ENCODE measurements at regions not wholly inside any gene's neighbourhood (a gene's known extent, or its start where the extent isn't known, plus 50 kb on each side); places are given as distances from the start of the nearest gene placed in this dataset.
A peak's percentile ranks its signal among the peaks of the same experiment; 100 is the strongest.

DNA sequence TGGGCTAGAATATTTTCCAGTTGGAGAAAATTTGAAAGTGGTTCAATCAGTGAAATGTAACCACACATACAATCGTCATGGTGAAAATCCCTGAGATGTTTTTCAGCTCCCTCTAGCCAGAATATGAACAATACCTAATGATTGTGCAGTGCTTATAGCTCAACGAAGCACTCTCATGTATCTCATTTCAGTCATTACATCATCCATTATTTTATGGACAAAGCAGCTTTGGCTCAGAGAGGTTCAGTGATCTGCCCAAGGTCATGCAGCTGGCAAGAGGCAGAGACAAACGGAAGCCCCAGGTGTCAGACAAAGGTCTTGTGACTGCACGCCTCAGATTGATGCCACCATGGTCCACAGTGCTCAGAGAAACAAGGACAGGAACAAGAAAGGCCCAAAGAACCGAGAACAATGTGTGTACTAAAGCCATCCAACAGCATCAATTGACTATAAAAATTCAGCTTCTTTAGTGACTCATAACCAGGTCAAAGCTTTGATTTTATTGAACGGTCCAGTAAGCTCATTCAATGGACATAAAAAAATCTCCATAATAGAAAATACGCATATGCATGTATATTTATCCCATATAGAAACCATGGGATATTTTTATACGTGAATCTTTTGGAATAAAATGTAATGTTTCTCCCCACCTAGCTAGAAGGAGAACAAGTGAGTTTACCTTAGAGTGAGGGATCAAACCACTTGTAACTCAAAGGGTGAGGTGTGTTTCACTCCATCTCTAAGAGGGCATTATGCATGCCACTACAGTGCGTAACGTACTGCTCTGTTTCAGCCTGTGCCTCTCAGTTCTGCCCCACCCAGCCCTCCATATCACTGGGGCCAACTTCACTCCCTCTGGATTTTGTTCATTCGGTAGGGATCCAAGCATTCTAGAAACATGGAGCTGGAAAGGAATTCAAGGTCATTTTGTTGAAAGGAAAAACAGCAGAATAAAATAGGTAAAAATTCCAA, 141.8 kb downstream of the GRIN2B start:
- WGBS, 2 donors: 72 to 81% methylated on average over 11 of the region's 11 CpGs

DNA sequence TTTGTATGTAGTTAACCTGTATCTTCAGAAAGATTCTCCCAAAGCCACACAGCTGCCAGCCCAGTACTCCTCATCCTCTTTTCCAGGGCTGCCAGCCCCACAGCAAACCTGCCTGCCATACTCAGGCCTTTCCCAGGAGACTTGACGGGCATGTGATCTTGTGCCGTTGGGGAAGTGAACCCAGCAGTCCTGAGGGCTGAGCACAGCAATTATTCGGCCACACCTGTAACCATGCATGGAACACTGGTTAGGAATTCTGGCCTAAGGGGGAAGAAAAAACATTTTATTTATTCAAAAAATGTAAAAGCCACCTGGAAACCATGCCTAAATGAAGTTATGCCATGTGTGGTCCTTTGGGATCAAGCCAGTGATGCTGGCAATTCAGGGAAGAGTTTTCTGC, 145.3 kb downstream of the GRIN2B start:
- DNase-seq: no peak
- Histone ChIP-seq H3K27me3 (ENCODE audit: control insufficient read depth in 3 of 3, insufficient read depth in 3 of 3, low read length in 2 of 3) (peaks cover 0 to 3% (median 0%) of the 10 kb centered on the region in 3 donors), H3K4me3 (no peak overlapping the region), H3K9ac (ENCODE audit: insufficient read depth in 1 of 2, low read length in 2 of 2) (no peak overlapping the region), H3K9me3 (ENCODE audit: control insufficient read depth in 4 of 4, insufficient read depth in 3 of 4, low read length in 3 of 4) (no peaks in the 10 kb centered on the region), H3K4me1 (ENCODE audit: control insufficient read depth in 5 of 5, insufficient read depth in 5 of 5, low read length in 5 of 5) (no peaks in the 10 kb centered on the region), H3K27ac (ENCODE audit: low read depth in 1 of 2, low read length in 1 of 2) (no peak overlapping the region), H3K36me3 (ENCODE audit: control insufficient read depth in 4 of 4, insufficient read depth in 4 of 4, low read length in 4 of 4) (no peaks in the 10 kb centered on the region)
- WGBS, 2 donors: 65 to 85% methylated on average over 3 of the region's 3 CpGs
- no peak for TF ChIP-seq CTCF (IDR thresholded peaks at IDR 0.05; ENCODE audit: control extremely low read depth, extremely low read depth)
- ATAC-seq (ENCODE audit: insufficient read depth, low FRiP score): no peak

More for the DNA sequence above, 141.8 kb downstream of the GRIN2B start:
- no peaks in the 10 kb centered on the region for H3K36me3 ChIP-seq (ENCODE audit: control insufficient read depth in 4 of 4, insufficient read depth in 4 of 4, low read length in 4 of 4)
- no peak for TF ChIP-seq CTCF (IDR thresholded peaks at IDR 0.05; ENCODE audit: control extremely low read depth, extremely low read depth)
- H3K4me1 ChIP-seq (ENCODE audit: control insufficient read depth in 5 of 5, insufficient read depth in 5 of 5, low read length in 5 of 5): peaks cover 0 to 4% (median 0%) of the 10 kb centered on the region in 5 donors
- no peak overlapping the region for H3K4me3 ChIP-seq
- peaks cover 0 to 3% (median 1%) of the 10 kb centered on the region in 4 donors for H3K9me3 ChIP-seq (ENCODE audit: control insufficient read depth in 4 of 4, insufficient read depth in 3 of 4, low read length in 3 of 4)
- no peak overlapping the region for H3K9ac ChIP-seq (ENCODE audit: insufficient read depth in 1 of 2, low read length in 2 of 2)
- peaks cover 0 to 3% (median 0%) of the 10 kb centered on the region in 3 donors for H3K27me3 ChIP-seq (ENCODE audit: control insufficient read depth in 3 of 3, insufficient read depth in 3 of 3, low read length in 2 of 3)
- no peak for ATAC-seq (ENCODE audit: insufficient read depth, low FRiP score)
- no peak overlapping the region for H3K27ac ChIP-seq (ENCODE audit: low read depth in 1 of 2, low read length in 1 of 2)
- DNase-seq: no peak

DNA sequence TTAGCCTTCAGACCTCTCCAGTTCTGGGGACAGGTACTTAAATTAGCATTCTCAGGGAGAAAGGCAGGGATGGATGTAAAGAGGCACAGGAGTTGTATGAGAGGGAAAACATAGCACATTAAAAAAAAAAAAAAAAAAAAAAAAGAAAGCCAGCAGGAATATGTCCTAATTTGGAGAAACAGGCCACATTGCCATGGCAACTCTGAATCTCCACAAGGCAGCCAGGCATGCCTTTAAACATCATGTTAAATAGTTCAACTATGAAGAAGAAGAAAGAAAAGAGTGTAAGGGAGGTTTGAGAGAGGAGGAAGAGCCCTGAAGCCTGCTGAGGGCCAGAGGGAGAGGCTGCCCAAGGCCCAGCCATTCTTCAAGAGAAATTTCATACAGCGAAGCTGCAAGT, 145.8 kb downstream of the GRIN2B start:
- ATAC-seq (ENCODE audit: insufficient read depth, low FRiP score): no peak
- no peak overlapping the region for H3K9ac ChIP-seq (ENCODE audit: insufficient read depth in 1 of 2, low read length in 2 of 2)
- H3K4me1 ChIP-seq (ENCODE audit: control insufficient read depth in 5 of 5, insufficient read depth in 5 of 5, low read length in 5 of 5): no peaks in the 10 kb centered on the region
- H3K27ac ChIP-seq (ENCODE audit: low read depth in 1 of 2, low read length in 1 of 2): no peak overlapping the region
- H3K27me3 ChIP-seq (ENCODE audit: control insufficient read depth in 3 of 3, insufficient read depth in 3 of 3, low read length in 2 of 3): peaks cover 0 to 3% (median 0%) of the 10 kb centered on the region in 3 donors
- DNase-seq: peak in 1 of 3 donors; percentile 12
- H3K36me3 ChIP-seq (ENCODE audit: control insufficient read depth in 4 of 4, insufficient read depth in 4 of 4, low read length in 4 of 4): no peaks in the 10 kb centered on the region
- no peak for TF ChIP-seq CTCF (IDR thresholded peaks at IDR 0.05; ENCODE audit: control extremely low read depth, extremely low read depth)
- WGBS, 2 donors: 98 to 100% methylated on average over 1 of the region's 1 CpG
- no peaks in the 10 kb centered on the region for H3K9me3 ChIP-seq (ENCODE audit: control insufficient read depth in 4 of 4, insufficient read depth in 3 of 4, low read length in 3 of 4)
- no peak overlapping the region for H3K4me3 ChIP-seq
